ENCODE measurements at regions not wholly inside any gene's neighbourhood (a gene's known extent, or its start where the extent isn't known, plus 50 kb on each side); places are given as distances from the start of the nearest gene placed in this dataset.

DNA sequence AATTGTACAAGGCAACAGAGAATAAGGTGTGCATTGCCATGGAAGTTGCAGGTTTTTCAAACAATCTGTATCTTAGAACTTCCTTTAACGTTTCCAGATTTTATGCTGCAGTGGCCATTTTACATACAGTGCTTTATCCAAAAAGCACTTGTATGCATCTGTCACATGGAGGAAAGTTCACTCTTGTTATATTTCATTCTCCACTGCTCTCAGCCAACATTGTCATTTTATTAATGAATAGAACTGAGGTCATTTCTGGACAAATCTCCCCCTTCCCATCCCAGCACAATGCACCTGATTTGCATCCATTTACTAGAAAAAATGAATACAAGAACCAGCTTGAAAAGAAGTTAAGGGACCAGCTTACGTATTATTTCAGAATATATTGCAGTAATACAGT lies 342.0 kb downstream of the USP25 start:
- 71 to 73% methylated on average over 2 of the region's 2 CpGs for WGBS, 2 donors
- Histone ChIP-seq H3K9me3 (ENCODE audit: control insufficient read depth in 4 of 4, insufficient read depth in 3 of 4, low read length in 3 of 4) (no peaks in the 10 kb centered on the region), H3K9ac (ENCODE audit: insufficient read depth in 1 of 2, low read length in 2 of 2) (no peak overlapping the region), H3K4me3 (no peak overlapping the region), H3K27ac (ENCODE audit: low read depth in 1 of 2, low read length in 1 of 2) (no peak overlapping the region), H3K4me1 (ENCODE audit: control insufficient read depth in 5 of 5, insufficient read depth in 5 of 5, low read length in 5 of 5) (peaks cover 0 to 16% (median 0%) of the 10 kb centered on the region in 5 donors), H3K36me3 (ENCODE audit: control insufficient read depth in 4 of 4, insufficient read depth in 4 of 4, low read length in 4 of 4) (no peaks in the 10 kb centered on the region), H3K27me3 (ENCODE audit: control insufficient read depth in 3 of 3, insufficient read depth in 3 of 3, low read length in 2 of 3) (no peaks in the 10 kb centered on the region)
- TF ChIP-seq, protein P1, sequence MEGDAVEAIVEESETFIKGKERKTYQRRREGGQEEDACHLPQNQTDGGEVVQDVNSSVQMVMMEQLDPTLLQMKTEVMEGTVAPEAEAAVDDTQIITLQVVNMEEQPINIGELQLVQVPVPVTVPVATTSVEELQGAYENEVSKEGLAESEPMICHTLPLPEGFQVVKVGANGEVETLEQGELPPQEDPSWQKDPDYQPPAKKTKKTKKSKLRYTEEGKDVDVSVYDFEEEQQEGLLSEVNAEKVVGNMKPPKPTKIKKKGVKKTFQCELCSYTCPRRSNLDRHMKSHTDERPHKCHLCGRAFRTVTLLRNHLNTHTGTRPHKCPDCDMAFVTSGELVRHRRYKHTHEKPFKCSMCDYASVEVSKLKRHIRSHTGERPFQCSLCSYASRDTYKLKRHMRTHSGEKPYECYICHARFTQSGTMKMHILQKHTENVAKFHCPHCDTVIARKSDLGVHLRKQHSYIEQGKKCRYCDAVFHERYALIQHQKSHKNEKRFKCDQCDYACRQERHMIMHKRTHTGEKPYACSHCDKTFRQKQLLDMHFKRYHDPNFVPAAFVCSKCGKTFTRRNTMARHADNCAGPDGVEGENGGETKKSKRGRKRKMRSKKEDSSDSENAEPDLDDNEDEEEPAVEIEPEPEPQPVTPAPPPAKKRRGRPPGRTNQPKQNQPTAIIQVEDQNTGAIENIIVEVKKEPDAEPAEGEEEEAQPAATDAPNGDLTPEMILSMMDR (IDR thresholded peaks at IDR 0.05; ENCODE audit: control extremely low read depth, extremely low read depth) = no peak
- no peak for DNase-seq
- no peak for ATAC-seq (ENCODE audit: insufficient read depth, low FRiP score)

DNA sequence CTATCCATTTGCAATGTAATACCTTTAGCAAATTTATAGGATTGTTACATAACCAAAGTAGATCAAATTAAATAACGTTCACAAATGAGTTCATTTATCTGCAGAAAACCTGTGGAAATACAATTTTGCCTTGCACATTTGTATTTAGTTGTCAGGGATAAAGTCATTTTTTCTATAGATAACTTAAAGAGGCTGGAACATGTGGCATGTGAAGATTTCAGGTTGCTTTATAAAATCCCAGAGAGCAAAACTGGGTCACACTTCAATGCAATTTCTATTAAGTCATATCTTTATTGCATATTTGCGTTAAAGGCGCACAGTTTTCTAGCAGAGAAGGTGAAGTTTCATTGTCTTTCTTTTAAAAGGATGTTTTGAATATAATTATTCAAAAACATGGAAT lies 342.4 kb downstream of the USP25 start:
- ATAC-seq (ENCODE audit: insufficient read depth, low FRiP score) = no peak
- DNase-seq = no peak
- 94 to 97% methylated on average over 3 of the region's 3 CpGs for WGBS, 2 donors
- Histone ChIP-seq H3K9ac (ENCODE audit: insufficient read depth in 1 of 2, low read length in 2 of 2) (no peak overlapping the region), H3K4me3 (no peak overlapping the region), H3K27ac (ENCODE audit: low read depth in 1 of 2, low read length in 1 of 2) (no peak overlapping the region), H3K9me3 (ENCODE audit: control insufficient read depth in 4 of 4, insufficient read depth in 3 of 4, low read length in 3 of 4) (no peaks in the 10 kb centered on the region), H3K27me3 (ENCODE audit: control insufficient read depth in 3 of 3, insufficient read depth in 3 of 3, low read length in 2 of 3) (no peaks in the 10 kb centered on the region), H3K36me3 (ENCODE audit: control insufficient read depth in 4 of 4, insufficient read depth in 4 of 4, low read length in 4 of 4) (no peaks in the 10 kb centered on the region), H3K4me1 (ENCODE audit: control insufficient read depth in 5 of 5, insufficient read depth in 5 of 5, low read length in 5 of 5) (peaks cover 0 to 16% (median 0%) of the 10 kb centered on the region in 5 donors)
- TF ChIP-seq, protein P1 (IDR thresholded peaks at IDR 0.05; ENCODE audit: control extremely low read depth, extremely low read depth) = no peak

GRCh38 chr21:16072737-16073136 lies 343.0 kb downstream of the USP25 start:
- TF ChIP-seq, protein P1 (IDR thresholded peaks at IDR 0.05; ENCODE audit: control extremely low read depth, extremely low read depth) = no peak

DNA sequence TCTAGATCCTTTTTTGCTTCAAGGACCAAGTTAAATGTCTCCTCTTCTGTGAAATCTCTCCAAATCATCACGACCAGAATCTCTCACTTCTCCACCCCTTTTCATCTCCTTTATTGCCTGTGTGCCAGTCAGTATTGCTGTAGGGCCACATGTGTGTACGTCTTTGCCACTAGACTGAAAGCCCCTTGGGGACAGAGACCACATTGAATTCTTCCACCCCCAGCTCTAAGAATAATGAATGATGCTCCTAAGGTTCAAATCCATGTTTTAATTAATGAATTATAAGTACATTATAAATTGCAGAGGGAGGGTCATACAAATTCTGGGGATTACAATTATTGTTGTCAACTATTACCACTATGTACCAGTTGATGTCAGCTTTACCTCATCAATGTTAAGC lies 343.8 kb downstream of the USP25 start:
- Histone ChIP-seq H3K4me3 (no peak overlapping the region), H3K9ac (ENCODE audit: insufficient read depth in 1 of 2, low read length in 2 of 2) (no peak overlapping the region), H3K4me1 (ENCODE audit: control insufficient read depth in 5 of 5, insufficient read depth in 5 of 5, low read length in 5 of 5) (peaks cover 0 to 16% (median 0%) of the 10 kb centered on the region in 5 donors), H3K27me3 (ENCODE audit: control insufficient read depth in 3 of 3, insufficient read depth in 3 of 3, low read length in 2 of 3) (no peaks in the 10 kb centered on the region), H3K27ac (ENCODE audit: low read depth in 1 of 2, low read length in 1 of 2) (no peak overlapping the region), H3K9me3 (ENCODE audit: control insufficient read depth in 4 of 4, insufficient read depth in 3 of 4, low read length in 3 of 4) (no peaks in the 10 kb centered on the region), H3K36me3 (ENCODE audit: control insufficient read depth in 4 of 4, insufficient read depth in 4 of 4, low read length in 4 of 4) (no peaks in the 10 kb centered on the region)
- no peak for ATAC-seq (ENCODE audit: insufficient read depth, low FRiP score)
- 68 to 80% methylated on average over 2 of the region's 2 CpGs for WGBS, 2 donors
- TF ChIP-seq, protein P1 (IDR thresholded peaks at IDR 0.05; ENCODE audit: control extremely low read depth, extremely low read depth) = no peak
- DNase-seq = no peak

More at GRCh38 chr21:16072737-16073136, 343.0 kb downstream of the USP25 start:
- no peaks in the 10 kb centered on the region for H3K9me3 ChIP-seq (ENCODE audit: control insufficient read depth in 4 of 4, insufficient read depth in 3 of 4, low read length in 3 of 4)
- WGBS, 2 donors = 68 to 79% methylated on average over 6 of the region's 6 CpGs
- H3K9ac ChIP-seq (ENCODE audit: insufficient read depth in 1 of 2, low read length in 2 of 2) = no peak overlapping the region
- H3K27me3 ChIP-seq (ENCODE audit: control insufficient read depth in 3 of 3, insufficient read depth in 3 of 3, low read length in 2 of 3) = no peaks in the 10 kb centered on the region
- no peak for ATAC-seq (ENCODE audit: insufficient read depth, low FRiP score)
- DNase-seq = peak; percentile 29 to 86 (median 70)
- H3K27ac ChIP-seq (ENCODE audit: low read depth in 1 of 2, low read length in 1 of 2) = no peak overlapping the region
- H3K4me3 ChIP-seq = no peak overlapping the region
- no peaks in the 10 kb centered on the region for H3K36me3 ChIP-seq (ENCODE audit: control insufficient read depth in 4 of 4, insufficient read depth in 4 of 4, low read length in 4 of 4)
- H3K4me1 ChIP-seq (ENCODE audit: control insufficient read depth in 5 of 5, insufficient read depth in 5 of 5, low read length in 5 of 5) = peaks cover 0 to 16% (median 0%) of the 10 kb centered on the region in 5 donors

All from lung (tissue), 11 donors.